Gastrocnemius medialis (tissue), 4 donors: ENCODE measurements at regions not wholly inside any gene's neighbourhood (a gene's known extent, or its start where the extent isn't known, plus 50 kb on each side); places are given as distances from the start of the nearest gene placed in this dataset.
A peak's percentile ranks its signal among the peaks of the same experiment; 100 is the strongest.

ENCODE experiments used
- ATAC-seq, 2 donors: fragments of 150-250 bp; one replicate each; pipeline ENCODE4 v1.9.1; 2016
- DNase-seq, 2 donors: peaks; one replicate each; pipeline ENCODE4 v3.0.0-alpha.2; 2019
- H3K27ac ChIP-seq, 4 donors: fragments of 200-600 bp; sonication (generic); 1 replicate in 1 of 4; 2 replicates in 3 of 4; pipeline ENCODE4 v1.5.1; 2016 to 2018; ENCODE audit warnings: mild to moderate bottlenecking in 2 of 4, moderate library complexity in 1 of 4
- H3K27me3 ChIP-seq, 3 donors: fragments of 200-600 bp; sonication (generic) in 2 of 3; 1 replicate in 1 of 3; 2 replicates in 2 of 3; pipeline versions ENCODE4 v1.5.1 to v1.6.0; 2016 to 2019; ENCODE audit warnings: mild to moderate bottlenecking in 1 of 3, moderate library complexity in 1 of 3
- H3K36me3 ChIP-seq, 2 donors: fragments of 200-600 bp; sonication (generic) in 1 of 2; one replicate each; pipeline ENCODE4 v1.5.1; 2017 to 2018
- H3K4me1 ChIP-seq, 2 donors: fragments of 200-600 bp; sonication (generic) in 1 of 2; one replicate each; pipeline ENCODE4 v1.5.1; 2016 to 2017; ENCODE audit warnings: mild to moderate bottlenecking in 2 of 2
- H3K4me3 ChIP-seq, 4 donors: fragments of 200-600 bp; sonication (generic) in 3 of 4; 1 replicate in 1 of 4; 2 replicates in 3 of 4; pipeline ENCODE4 v1.5.1; 2016 to 2019; ENCODE audit warnings: mild to moderate bottlenecking in 2 of 4
- H3K9me3 ChIP-seq, 3 donors: fragments of 200-600 bp; sonication (generic) in 2 of 3; 1 replicate in 1 of 3; 2 replicates in 2 of 3; pipeline ENCODE4 v1.5.1; 2016 to 2019
- CTCF ChIP-seq, 5 experiments: fragments of 450-650 bp in 3 of 5; fragments of 200-600 bp in 2 of 5; sonication (generic) in 2 of 5; IDR thresholded peaks in 4 of 5; conservative IDR thresholded peaks in 1 of 5; 1 replicate in 4 of 5; 2 replicates in 1 of 5; pipeline ENCODE4 v1.5.1; 2016 to 2019; ENCODE audit warnings: antibody characterized with exemption in 5 of 5, mild to moderate bottlenecking in 3 of 5, moderate library complexity in 3 of 5
- POLR2A ChIP-seq, 2 donors: fragments of 450-650 bp; IDR thresholded peaks; one replicate each; pipeline ENCODE4 v1.6.1; 2017; ENCODE audit warnings: antibody characterized with exemption in 2 of 2, mild to moderate bottlenecking in 2 of 2, moderate library complexity in 2 of 2
- in situ Hi-C, 4 donors: fragments of 200-750 bp; cut with MboI; loops; one replicate each; pipeline versions ENCODE4 v1.15.0 to v1.8.0; 2017; ENCODE audit warnings: low sequenced_read_pairs in 4 of 4
- intact Hi-C: fragments of 100-400 bp; cut with DNase I; formaldehyde crosslinking; loops from one replicate; pipeline ENCODE4 v1.15.1; 2023; ENCODE audit warnings: low total_unique reads

GRCh38 chr13:59408738-59409137 is 755.0 kb downstream of the DIAPH3 start:
- no peak overlapping the region for H3K27ac ChIP-seq
- intact Hi-C loops, result no loop called here
- in situ Hi-C loops, result no loop called here
- no peak overlapping the region for H3K4me3 ChIP-seq
- peaks cover 0 to 11% of the 10 kb centered on the region in 2 donors for H3K4me1 ChIP-seq
- no peaks in the 10 kb centered on the region for H3K36me3 ChIP-seq
- no peaks in the 10 kb centered on the region for H3K9me3 ChIP-seq
- ATAC-seq, result no peak
- TF ChIP-seq CTCF (IDR thresholded peaks at IDR 0.05 in 4 of 5, conservative IDR thresholded peaks at IDR 0.05 in 1 of 5), result no peak
- TF ChIP-seq POLR2A (IDR thresholded peaks at IDR 0.05), result no peak
- no peaks in the 10 kb centered on the region for H3K27me3 ChIP-seq
- no peak for DNase-seq

- Histone ChIP-seq H3K27me3 (no peaks in the 10 kb centered on the region), H3K4me3 (no peak overlapping the region), H3K9me3 (no peaks in the 10 kb centered on the region), H3K36me3 (no peaks in the 10 kb centered on the region), H3K4me1 (peaks cover 0 to 11% of the 10 kb centered on the region in 2 donors), H3K27ac (no peak overlapping the region)
- ATAC-seq (peak in 1 of 2 donors; percentile 16), DNase-seq (no peak)
- intact Hi-C loops (no loop called here), in situ Hi-C loops (no loop called here)
- TF ChIP-seq CTCF (IDR thresholded peaks at IDR 0.05 in 4 of 5, conservative IDR thresholded peaks at IDR 0.05 in 1 of 5), result no peak
- TF ChIP-seq POLR2A (IDR thresholded peaks at IDR 0.05), result no peak
These were observed 754.5 kb downstream of the DIAPH3 start for GRCh38 chr13:59409211-59409610.

GRCh38 chr13:59409634-59410200 is 754.0 kb downstream of the DIAPH3 start:
- ATAC-seq, result no peak
- H3K4me3 ChIP-seq, result no peak overlapping the region
- no peak for DNase-seq
- intact Hi-C loops (no loop called here), in situ Hi-C loops (no loop called here)
- no peaks in the 10 kb centered on the region for H3K36me3 ChIP-seq
- H3K27ac ChIP-seq, result no peak overlapping the region
- no peak for TF ChIP-seq CTCF (IDR thresholded peaks at IDR 0.05 in 4 of 5, conservative IDR thresholded peaks at IDR 0.05 in 1 of 5)
- no peak for TF ChIP-seq POLR2A (IDR thresholded peaks at IDR 0.05)
- peaks cover 0 to 11% of the 10 kb centered on the region in 2 donors for H3K4me1 ChIP-seq
- no peaks in the 10 kb centered on the region for H3K9me3 ChIP-seq
- H3K27me3 ChIP-seq, result no peaks in the 10 kb centered on the region

GRCh38 chr13:59413126-59413525 is 750.6 kb downstream of the DIAPH3 start:
- no peak for ATAC-seq
- DNase-seq, result no peak
- Histone ChIP-seq H3K4me1 (peaks cover 0 to 11% of the 10 kb centered on the region in 2 donors), H3K9me3 (no peaks in the 10 kb centered on the region), H3K36me3 (no peaks in the 10 kb centered on the region), H3K4me3 (no peak overlapping the region), H3K27me3 (no peaks in the 10 kb centered on the region), H3K27ac (no peak overlapping the region)
- TF ChIP-seq CTCF (IDR thresholded peaks at IDR 0.05 in 4 of 5, conservative IDR thresholded peaks at IDR 0.05 in 1 of 5), result no peak
- TF ChIP-seq POLR2A (IDR thresholded peaks at IDR 0.05), result no peak
- intact Hi-C loops (no loop called here), in situ Hi-C loops (no loop called here)

- Histone ChIP-seq H3K27ac (no peak overlapping the region), H3K27me3 (no peaks in the 10 kb centered on the region), H3K9me3 (no peaks in the 10 kb centered on the region), H3K4me3 (no peak overlapping the region), H3K36me3 (no peaks in the 10 kb centered on the region), H3K4me1 (peaks cover 0 to 7% of the 10 kb centered on the region in 2 donors)
- TF ChIP-seq CTCF (IDR thresholded peaks at IDR 0.05 in 4 of 5, conservative IDR thresholded peaks at IDR 0.05 in 1 of 5) (no peak), POLR2A (IDR thresholded peaks at IDR 0.05) (no peak)
- no peak for ATAC-seq
- intact Hi-C loops, result no loop called here
- no peak for DNase-seq
- in situ Hi-C loops, result no loop called here
These were observed 749.7 kb downstream of the DIAPH3 start for GRCh38 chr13:59414006-59414405.
